MCF 10A (cell line): ENCODE measurements at regions not wholly inside any gene's neighbourhood (a gene's known extent, or its start where the extent isn't known, plus 50 kb on each side); places are given as distances from the start of the nearest gene placed in this dataset.

ENCODE experiments used
- BruUV-seq: library from RNA; stranded (reverse); fragments of 400-500 nt; replicated peaks from 2 replicates; lab custom pipeline; 2021; lab: Mats Ljungman, UMichigan
- CTCF ChIA-PET: fragments of 300-600 bp; sonication (Branson Sonifier 250); formaldehyde crosslinking; extraction: SDS; loops from one replicate; lab custom pipeline; 2021; ENCODE audit warnings: antibody characterized with exemption, inconsistent platforms; lab: Yijun Ruan, JAX
- POLR2A ChIA-PET: fragments of 300-600, 350-650 bp; sonication (Branson Sonifier 250); formaldehyde crosslinking; extraction: SDS; loops from one replicate; lab custom pipeline; 2020; ENCODE audit warnings: antibody characterized with exemption, inconsistent platforms; lab: Yijun Ruan, JAX
- DNase-seq: peaks from one replicate; pipeline ENCODE4 v3.0.0-alpha.2; 2018; ENCODE audit not compliant: unreplicated experiment
- H3K27ac Mint-ChIP-seq: one replicate; pipeline ENCODE4 v1.8.0; 2022; ENCODE audit warnings: mild to moderate bottlenecking, low read depth, mixed read lengths; ENCODE audit not compliant: unreplicated experiment
- H3K27me3 Mint-ChIP-seq: one replicate; pipeline ENCODE4 v1.8.0; 2022; ENCODE audit warnings: mixed read lengths; ENCODE audit not compliant: insufficient read depth, unreplicated experiment
- H3K36me3 Mint-ChIP-seq: one replicate; pipeline ENCODE4 v1.8.0; 2022; ENCODE audit warnings: mild to moderate bottlenecking, moderate library complexity, mixed read lengths; ENCODE audit not compliant: insufficient read depth, unreplicated experiment
- H3K4me1 Mint-ChIP-seq: one replicate; pipeline ENCODE4 v1.8.0; 2022; ENCODE audit warnings: mixed read lengths; ENCODE audit not compliant: insufficient read depth, unreplicated experiment
- H3K4me3 Mint-ChIP-seq: one replicate; pipeline ENCODE4 v1.8.0; 2022; ENCODE audit warnings: mild to moderate bottlenecking, moderate library complexity, mixed read lengths; ENCODE audit not compliant: unreplicated experiment
- H3K9me3 Mint-ChIP-seq: one replicate; pipeline ENCODE4 v1.8.0; 2022; ENCODE audit warnings: mixed read lengths; ENCODE audit not compliant: unreplicated experiment
- intact Hi-C: fragments of 100-400 bp; cut with micrococcal nuclease; formaldehyde crosslinking; loops from 2 replicates; pipeline ENCODE4 v1.14.1; 2022
- TF ChIP-seq, protein P1 (sequence below): fragments of 200-600 bp; IDR thresholded peaks from one replicate; pipeline ENCODE4 v1.8.0; 2022; ENCODE audit warnings: antibody characterized with exemption, mild to moderate bottlenecking; ENCODE audit not compliant: unreplicated experiment

DNA sequence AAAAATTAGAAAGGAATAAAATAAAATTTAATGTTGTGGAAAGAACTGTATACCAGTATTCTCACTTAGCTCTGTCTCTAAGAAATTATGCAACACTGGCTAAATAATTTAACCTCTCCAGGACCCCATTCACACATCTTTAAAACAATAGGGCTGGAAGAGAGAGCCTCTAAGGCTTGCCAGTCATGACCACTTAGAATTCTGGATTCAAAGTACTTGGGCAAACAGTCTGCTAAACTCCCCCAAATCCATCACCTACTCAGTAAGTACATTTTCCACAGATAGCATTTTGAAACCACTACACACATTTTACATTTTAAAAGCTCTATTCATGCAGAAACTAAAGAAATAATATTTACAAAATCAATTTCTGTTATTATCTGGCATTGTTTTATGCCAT is 291.7 kb downstream of the TMEM167A start:
- H3K4me3 Mint-ChIP-seq, result no peak overlapping the region
- no TSS peak for BruUV-seq
- TF ChIP-seq, protein P1, sequence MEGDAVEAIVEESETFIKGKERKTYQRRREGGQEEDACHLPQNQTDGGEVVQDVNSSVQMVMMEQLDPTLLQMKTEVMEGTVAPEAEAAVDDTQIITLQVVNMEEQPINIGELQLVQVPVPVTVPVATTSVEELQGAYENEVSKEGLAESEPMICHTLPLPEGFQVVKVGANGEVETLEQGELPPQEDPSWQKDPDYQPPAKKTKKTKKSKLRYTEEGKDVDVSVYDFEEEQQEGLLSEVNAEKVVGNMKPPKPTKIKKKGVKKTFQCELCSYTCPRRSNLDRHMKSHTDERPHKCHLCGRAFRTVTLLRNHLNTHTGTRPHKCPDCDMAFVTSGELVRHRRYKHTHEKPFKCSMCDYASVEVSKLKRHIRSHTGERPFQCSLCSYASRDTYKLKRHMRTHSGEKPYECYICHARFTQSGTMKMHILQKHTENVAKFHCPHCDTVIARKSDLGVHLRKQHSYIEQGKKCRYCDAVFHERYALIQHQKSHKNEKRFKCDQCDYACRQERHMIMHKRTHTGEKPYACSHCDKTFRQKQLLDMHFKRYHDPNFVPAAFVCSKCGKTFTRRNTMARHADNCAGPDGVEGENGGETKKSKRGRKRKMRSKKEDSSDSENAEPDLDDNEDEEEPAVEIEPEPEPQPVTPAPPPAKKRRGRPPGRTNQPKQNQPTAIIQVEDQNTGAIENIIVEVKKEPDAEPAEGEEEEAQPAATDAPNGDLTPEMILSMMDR, result no peak
- DNase-seq, result no peak
- H3K9me3 Mint-ChIP-seq, result no peaks in the 10 kb centered on the region
- intact Hi-C loops, result no loop called here
- no peaks in the 10 kb centered on the region for H3K27me3 Mint-ChIP-seq
- CTCF ChIA-PET, result interaction anchor here (0.7 kb wide), 1 partner anchor 8 kb away, joined by 3 read pairs; no protein-coding TSS in a partner anchor
- no peak overlapping the region for H3K27ac Mint-ChIP-seq
- H3K4me1 Mint-ChIP-seq, result no peaks in the 10 kb centered on the region
- POLR2A ChIA-PET, result no interaction called here
- no peaks in the 10 kb centered on the region for H3K36me3 Mint-ChIP-seq

DNA sequence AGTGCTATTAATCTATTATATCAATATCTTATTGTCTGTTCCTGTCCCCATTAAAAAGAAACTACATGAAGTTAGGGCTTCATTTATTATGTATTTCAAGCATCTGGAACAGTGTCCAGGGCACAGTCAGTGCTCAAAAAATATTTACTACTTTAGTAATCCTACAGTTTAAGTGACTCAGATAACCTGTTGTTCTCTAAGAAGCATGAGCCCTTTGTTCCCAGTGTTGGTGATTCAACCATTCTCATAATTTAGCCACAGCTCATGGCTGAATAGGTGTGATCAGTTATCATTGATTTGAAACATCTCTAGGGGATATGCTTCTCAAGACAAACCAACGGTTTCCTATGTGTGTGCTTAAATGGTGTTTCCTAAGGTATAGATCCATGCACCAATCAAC is 292.7 kb downstream of the TMEM167A start:
- TF ChIP-seq, protein P1, result no peak
- Mint-ChIP-seq H3K4me1 (no peaks in the 10 kb centered on the region), H3K27ac (no peak overlapping the region), H3K9me3 (no peaks in the 10 kb centered on the region), H3K4me3 (no peak overlapping the region), H3K27me3 (no peaks in the 10 kb centered on the region), H3K36me3 (no peaks in the 10 kb centered on the region)
- DNase-seq, result no peak
- POLR2A ChIA-PET, result no interaction called here
- CTCF ChIA-PET, result no interaction called here
- intact Hi-C loops, result no loop called here
- no TSS peak for BruUV-seq

DNA sequence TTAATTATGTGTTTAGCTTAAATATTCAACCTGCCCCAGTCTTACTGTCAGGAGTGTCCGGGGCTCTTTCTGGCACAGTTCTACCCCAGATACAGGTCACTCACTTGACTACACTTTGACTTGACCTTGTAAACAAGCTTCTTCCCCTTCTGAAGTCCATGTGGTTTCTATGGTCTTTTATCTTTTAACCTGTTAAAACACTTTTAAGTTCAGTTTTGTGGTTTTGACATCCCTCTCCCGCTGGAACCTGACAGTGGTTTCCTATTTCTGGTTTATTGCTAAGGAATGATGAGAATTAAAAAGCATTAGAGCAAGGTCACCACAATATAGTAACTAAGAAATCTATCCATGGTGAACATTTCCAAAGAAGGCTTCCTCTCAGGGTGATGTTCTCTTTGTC is 300.1 kb downstream of the TMEM167A start:
- H3K27ac Mint-ChIP-seq, result no peak overlapping the region
- ChIA-PET POLR2A (no interaction called here), CTCF (interaction anchor here (0.5 kb wide), 1 partner anchor 652 kb away, joined by 3 read pairs; no protein-coding TSS in a partner anchor)
- TF ChIP-seq, protein P1, result no peak
- H3K36me3 Mint-ChIP-seq, result no peaks in the 10 kb centered on the region
- BruUV-seq, result no TSS peak
- no peaks in the 10 kb centered on the region for H3K9me3 Mint-ChIP-seq
- intact Hi-C loops, result no loop called here
- H3K4me1 Mint-ChIP-seq, result no peaks in the 10 kb centered on the region
- DNase-seq, result no peak
- H3K27me3 Mint-ChIP-seq, result no peaks in the 10 kb centered on the region
- H3K4me3 Mint-ChIP-seq, result no peak overlapping the region

DNA sequence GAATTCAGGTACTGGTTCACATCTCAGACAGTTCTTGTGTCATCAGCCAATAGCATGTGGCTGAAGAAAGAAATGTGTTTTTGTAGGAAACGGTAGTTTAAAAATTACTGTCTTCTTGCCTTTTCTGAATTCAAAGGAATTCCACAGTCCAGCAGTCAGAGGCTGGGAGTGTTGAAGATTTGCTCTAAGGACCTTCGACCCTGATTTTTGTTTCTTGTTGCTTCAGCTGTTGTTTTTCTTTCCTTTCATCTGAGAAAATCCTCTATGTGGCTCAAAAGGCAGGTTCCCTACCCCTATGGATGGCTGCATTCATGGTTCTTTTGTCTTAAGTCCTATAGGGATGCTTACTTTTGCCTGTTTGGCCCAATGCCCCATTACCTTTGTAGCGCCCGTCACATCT is 304.9 kb downstream of the TMEM167A start:
- ChIA-PET POLR2A (interaction anchor here (0.6 kb wide), 1 partner anchor 64 kb away, joined by 3 read pairs; no protein-coding TSS in a partner anchor), CTCF (no interaction called here)
- Mint-ChIP-seq H3K4me3 (no peak overlapping the region), H3K27me3 (no peaks in the 10 kb centered on the region), H3K4me1 (no peaks in the 10 kb centered on the region), H3K9me3 (no peaks in the 10 kb centered on the region), H3K36me3 (no peaks in the 10 kb centered on the region), H3K27ac (no peak overlapping the region)
- BruUV-seq, result no TSS peak
- no peak for DNase-seq
- intact Hi-C loops, result no loop called here
- TF ChIP-seq, protein P1, result no peak
